GM23338 (cell line): ENCODE measurements at regions not wholly inside any gene's neighbourhood (a gene's known extent, or its start where the extent isn't known, plus 50 kb on each side); places are given as distances from the start of the nearest gene placed in this dataset.

Experiments
- ATAC-seq: fragments of 200-7000 bp; cut with Tn5 transposase; 3 replicates; pipeline ENCODE4 v1.9.1; 2020
- DNase-seq: peaks from one replicate; pipeline ENCODE4 v3.0.0-alpha.2; 2015; ENCODE audit warnings: low spot score
- H2AFZ ChIP-seq: fragments of 200-600 bp; sonication (generic); 2 replicates; pipeline ENCODE4 v1.8.0; 2016; ENCODE audit warnings: antibody characterized with exemption, mild to moderate bottlenecking, moderate library complexity
- H3F3A ChIP-seq: fragments of 200-600 bp; sonication (generic); replicated peaks from 2 replicates; pipeline ENCODE4 v1.8.0; 2017; ENCODE audit warnings: antibody characterized with exemption, mixed run types, low read depth
- H3K27ac ChIP-seq: fragments of 200-600 bp; sonication (generic); 2 replicates; pipeline ENCODE4 v1.6.1; 2016; ENCODE audit warnings: low read depth
- H3K27me3 ChIP-seq: fragments of 200-600 bp; sonication (generic); 2 replicates; pipeline ENCODE4 v1.8.0; 2016; ENCODE audit warnings: mild to moderate bottlenecking, mixed run types, moderate library complexity; ENCODE audit not compliant: insufficient read depth
- H3K36me3 ChIP-seq: fragments of 200-600 bp; sonication (generic); 2 replicates; pipeline ENCODE4 v1.8.0; 2016; ENCODE audit warnings: mild to moderate bottlenecking; ENCODE audit not compliant: insufficient read depth
- H3K4me1 ChIP-seq: fragments of 200-600 bp; sonication (generic); 2 replicates; pipeline ENCODE4 v1.8.0; 2016; ENCODE audit warnings: mild to moderate bottlenecking, moderate library complexity; ENCODE audit not compliant: insufficient read depth
- H3K4me2 ChIP-seq: fragments of 200-600 bp; sonication (generic); 2 replicates; pipeline ENCODE4 v1.7.1; 2017; ENCODE audit warnings: mixed run types
- H3K4me3 ChIP-seq: fragments of 200-600 bp; sonication (generic); 2 replicates; pipeline ENCODE4 v1.6.1; 2016; ENCODE audit warnings: mixed run types
- H3K79me2 ChIP-seq: fragments of 200-600 bp; sonication (generic); replicated peaks from 2 replicates; pipeline ENCODE4 v1.8.0; 2017; ENCODE audit warnings: mild to moderate bottlenecking; ENCODE audit not compliant: insufficient read depth
- H3K9me2 ChIP-seq: fragments of 200-600 bp; sonication (generic); 2 replicates; pipeline ENCODE4 v1.8.0; 2017; ENCODE audit not compliant: insufficient read depth
- H4K20me1 ChIP-seq: fragments of 200-600 bp; sonication (generic); replicated peaks from 2 replicates; pipeline ENCODE4 v1.8.0; 2017; ENCODE audit warnings: mild to moderate bottlenecking; ENCODE audit not compliant: insufficient read depth
- H3K27ac Mint-ChIP-seq: 2 replicates; pipeline ENCODE4 v1.8.0; 2020; ENCODE audit warnings: inconsistent platforms, mild to moderate bottlenecking, moderate library complexity, mixed read lengths
- H3K27me3 Mint-ChIP-seq: 3 replicates; pipeline ENCODE4 v1.8.0; 2022; ENCODE audit warnings: low read depth, mild to moderate bottlenecking, moderate library complexity, mixed read lengths, inconsistent platforms; ENCODE audit not compliant: insufficient read depth, poor library complexity
- H3K36me3 Mint-ChIP-seq: 3 replicates; pipeline ENCODE4 v1.8.0; 2021; ENCODE audit warnings: low read depth, mild to moderate bottlenecking, inconsistent platforms, moderate library complexity, mixed read lengths
- H3K4me1 Mint-ChIP-seq: 3 replicates; pipeline ENCODE4 v1.8.0; 2020; ENCODE audit warnings: mild to moderate bottlenecking, inconsistent platforms, mixed read lengths
- H3K4me3 Mint-ChIP-seq: 3 replicates; pipeline ENCODE4 v1.8.0; 2021; ENCODE audit warnings: moderate library complexity, mild to moderate bottlenecking, inconsistent platforms, mixed read lengths
- H3K9me3 Mint-ChIP-seq: 3 replicates; pipeline ENCODE4 v1.8.0; 2020; ENCODE audit warnings: moderate library complexity, mild to moderate bottlenecking, inconsistent platforms, mixed read lengths
- CREB1 ChIP-seq: fragments of 250-450 bp; sonication (Bioruptor Pico); IDR thresholded peaks from 2 replicates; pipeline ENCODE4 v1.5.0; 2020; ENCODE audit warnings: low read depth, mild to moderate bottlenecking, moderate library complexity
- EZH2phosphoT487 ChIP-seq: fragments of 200-600 bp; sonication (generic); IDR thresholded peaks from one replicate; pipeline ENCODE4 v1.8.1; 2018; ENCODE audit warnings: antibody characterized with exemption; ENCODE audit not compliant: unreplicated experiment
- POLR2AphosphoS5 ChIP-seq: IDR thresholded peaks from 2 replicates; pipeline ENCODE4 v1.6.1; 2016; ENCODE audit warnings: antibody characterized with exemption, low read depth
- REST ChIP-seq: IDR thresholded peaks from one replicate; pipeline ENCODE4 v1.6.1; 2018; ENCODE audit warnings: antibody characterized with exemption; ENCODE audit not compliant: unreplicated experiment
- STAT1 ChIP-seq: IDR thresholded peaks from one replicate; pipeline ENCODE4 v1.6.1; 2016; ENCODE audit warnings: antibody characterized with exemption; ENCODE audit not compliant: unreplicated experiment
- ZNF331 ChIP-seq: fragments of 250-450 bp; sonication (Bioruptor Pico); IDR thresholded peaks from 2 replicates; pipeline ENCODE4 v1.5.0; 2020; ENCODE audit warnings: low read depth, mild to moderate bottlenecking, moderate library complexity
- TF ChIP-seq, protein P1 (sequence below): IDR thresholded peaks from 2 replicates; pipeline ENCODE4 v1.6.1; 2016; ENCODE audit warnings: antibody characterized with exemption
- TF ChIP-seq, protein P2 (sequence below): fragments of 250-450 bp; sonication (Bioruptor Pico); IDR thresholded peaks from 2 replicates; pipeline ENCODE4 v1.5.0; 2020; ENCODE audit warnings: mild to moderate bottlenecking, moderate library complexity

DNA sequence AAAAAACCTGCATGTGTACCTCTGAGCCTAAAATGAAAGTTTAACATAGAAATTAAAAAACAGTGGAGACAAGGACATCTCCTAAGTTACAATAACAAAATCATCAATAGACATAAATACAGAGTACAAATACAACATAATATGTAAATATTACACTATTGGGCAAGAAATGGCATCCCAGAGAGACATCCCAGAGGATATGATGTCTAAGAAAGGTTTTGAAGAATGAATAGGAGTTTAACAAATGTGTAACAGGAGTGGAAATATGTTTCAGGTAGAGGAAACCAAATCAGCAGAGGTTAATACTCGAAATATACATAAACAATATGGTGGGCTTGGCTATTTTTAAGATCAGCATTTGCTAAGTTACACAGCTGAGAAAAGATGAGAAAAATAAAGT, 447.7 kb upstream of the MAF start:
- Mint-ChIP-seq H3K4me1 (peaks cover 4% of the 10 kb centered on the region; the same call in 2 of the 3 replicates), H3K36me3 (no peaks in the 10 kb centered on the region), H3K27ac (no peak overlapping the region), H3K9me3 (no peaks in the 10 kb centered on the region), H3K4me3 (no peak overlapping the region), H3K27me3 (no peaks in the 10 kb centered on the region)
- Histone ChIP-seq H3F3A (no peaks in the 10 kb centered on the region), H3K4me2 (no peak overlapping the region), H3K4me1 (no peaks in the 10 kb centered on the region), H3K9me2 (no peaks in the 10 kb centered on the region), H3K27ac (no peak overlapping the region), H3K4me3 (no peak overlapping the region), H3K79me2 (no peaks in the 10 kb centered on the region), H3K27me3 (no peaks in the 10 kb centered on the region), H3K36me3 (no peaks in the 10 kb centered on the region), H2AFZ (no peak overlapping the region), H4K20me1 (no peaks in the 10 kb centered on the region)
- TF ChIP-seq ZNF331 (CRISPR knock-in tag) = no peak
- no peak for TF ChIP-seq STAT1
- TF ChIP-seq REST = no peak
- TF ChIP-seq POLR2AphosphoS5 = no peak
- no peak for TF ChIP-seq CREB1 (CRISPR knock-in tag)
- TF ChIP-seq, protein P1, sequence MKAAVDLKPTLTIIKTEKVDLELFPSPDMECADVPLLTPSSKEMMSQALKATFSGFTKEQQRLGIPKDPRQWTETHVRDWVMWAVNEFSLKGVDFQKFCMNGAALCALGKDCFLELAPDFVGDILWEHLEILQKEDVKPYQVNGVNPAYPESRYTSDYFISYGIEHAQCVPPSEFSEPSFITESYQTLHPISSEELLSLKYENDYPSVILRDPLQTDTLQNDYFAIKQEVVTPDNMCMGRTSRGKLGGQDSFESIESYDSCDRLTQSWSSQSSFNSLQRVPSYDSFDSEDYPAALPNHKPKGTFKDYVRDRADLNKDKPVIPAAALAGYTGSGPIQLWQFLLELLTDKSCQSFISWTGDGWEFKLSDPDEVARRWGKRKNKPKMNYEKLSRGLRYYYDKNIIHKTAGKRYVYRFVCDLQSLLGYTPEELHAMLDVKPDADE = no peak
- TF ChIP-seq, protein P2, sequence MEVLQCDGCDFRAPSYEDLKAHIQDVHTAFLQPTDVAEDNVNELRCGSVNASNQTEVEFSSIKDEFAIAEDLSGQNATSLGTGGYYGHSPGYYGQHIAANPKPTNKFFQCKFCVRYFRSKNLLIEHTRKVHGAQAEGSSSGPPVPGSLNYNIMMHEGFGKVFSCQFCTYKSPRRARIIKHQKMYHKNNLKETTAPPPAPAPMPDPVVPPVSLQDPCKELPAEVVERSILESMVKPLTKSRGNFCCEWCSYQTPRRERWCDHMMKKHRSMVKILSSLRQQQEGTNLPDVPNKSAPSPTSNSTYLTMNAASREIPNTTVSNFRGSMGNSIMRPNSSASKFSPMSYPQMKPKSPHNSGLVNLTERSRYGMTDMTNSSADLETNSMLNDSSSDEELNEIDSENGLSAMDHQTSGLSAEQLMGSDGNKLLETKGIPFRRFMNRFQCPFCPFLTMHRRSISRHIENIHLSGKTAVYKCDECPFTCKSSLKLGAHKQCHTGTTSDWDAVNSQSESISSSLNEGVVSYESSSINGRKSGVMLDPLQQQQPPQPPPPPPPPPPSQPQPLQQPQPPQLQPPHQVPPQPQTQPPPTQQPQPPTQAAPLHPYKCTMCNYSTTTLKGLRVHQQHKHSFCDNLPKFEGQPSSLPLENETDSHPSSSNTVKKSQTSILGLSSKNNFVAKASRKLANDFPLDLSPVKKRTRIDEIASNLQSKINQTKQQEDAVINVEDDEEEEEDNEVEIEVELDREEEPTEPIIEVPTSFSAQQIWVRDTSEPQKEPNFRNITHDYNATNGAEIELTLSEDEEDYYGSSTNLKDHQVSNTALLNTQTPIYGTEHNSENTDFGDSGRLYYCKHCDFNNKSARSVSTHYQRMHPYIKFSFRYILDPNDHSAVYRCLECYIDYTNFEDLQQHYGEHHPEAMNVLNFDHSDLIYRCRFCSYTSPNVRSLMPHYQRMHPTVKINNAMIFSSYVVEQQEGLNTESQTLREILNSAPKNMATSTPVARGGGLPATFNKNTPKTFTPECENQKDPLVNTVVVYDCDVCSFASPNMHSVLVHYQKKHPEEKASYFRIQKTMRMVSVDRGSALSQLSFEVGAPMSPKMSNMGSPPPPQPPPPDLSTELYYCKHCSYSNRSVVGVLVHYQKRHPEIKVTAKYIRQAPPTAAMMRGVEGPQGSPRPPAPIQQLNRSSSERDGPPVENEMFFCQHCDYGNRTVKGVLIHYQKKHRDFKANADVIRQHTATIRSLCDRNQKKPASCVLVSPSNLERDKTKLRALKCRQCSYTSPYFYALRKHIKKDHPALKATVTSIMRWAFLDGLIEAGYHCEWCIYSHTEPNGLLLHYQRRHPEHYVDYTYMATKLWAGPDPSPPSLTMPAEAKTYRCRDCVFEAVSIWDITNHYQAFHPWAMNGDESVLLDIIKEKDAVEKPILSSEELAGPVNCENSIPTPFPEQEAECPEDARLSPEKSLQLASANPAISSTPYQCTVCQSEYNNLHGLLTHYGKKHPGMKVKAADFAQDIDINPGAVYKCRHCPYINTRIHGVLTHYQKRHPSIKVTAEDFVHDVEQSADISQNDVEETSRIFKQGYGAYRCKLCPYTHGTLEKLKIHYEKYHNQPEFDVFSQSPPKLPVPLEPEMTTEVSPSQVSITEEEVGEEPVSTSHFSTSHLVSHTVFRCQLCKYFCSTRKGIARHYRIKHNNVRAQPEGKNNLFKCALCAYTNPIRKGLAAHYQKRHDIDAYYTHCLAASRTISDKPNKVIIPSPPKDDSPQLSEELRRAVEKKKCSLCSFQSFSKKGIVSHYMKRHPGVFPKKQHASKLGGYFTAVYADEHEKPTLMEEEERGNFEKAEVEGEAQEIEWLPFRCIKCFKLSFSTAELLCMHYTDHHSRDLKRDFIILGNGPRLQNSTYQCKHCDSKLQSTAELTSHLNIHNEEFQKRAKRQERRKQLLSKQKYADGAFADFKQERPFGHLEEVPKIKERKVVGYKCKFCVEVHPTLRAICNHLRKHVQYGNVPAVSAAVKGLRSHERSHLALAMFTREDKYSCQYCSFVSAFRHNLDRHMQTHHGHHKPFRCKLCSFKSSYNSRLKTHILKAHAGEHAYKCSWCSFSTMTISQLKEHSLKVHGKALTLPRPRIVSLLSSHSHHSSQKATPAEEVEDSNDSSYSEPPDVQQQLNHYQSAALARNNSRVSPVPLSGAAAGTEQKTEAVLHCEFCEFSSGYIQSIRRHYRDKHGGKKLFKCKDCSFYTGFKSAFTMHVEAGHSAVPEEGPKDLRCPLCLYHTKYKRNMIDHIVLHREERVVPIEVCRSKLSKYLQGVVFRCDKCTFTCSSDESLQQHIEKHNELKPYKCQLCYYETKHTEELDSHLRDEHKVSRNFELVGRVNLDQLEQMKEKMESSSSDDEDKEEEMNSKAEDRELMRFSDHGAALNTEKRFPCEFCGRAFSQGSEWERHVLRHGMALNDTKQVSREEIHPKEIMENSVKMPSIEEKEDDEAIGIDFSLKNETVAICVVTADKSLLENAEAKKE (CRISPR knock-in tag) = no peak
- no peak for TF ChIP-seq EZH2phosphoT487
- DNase-seq (no peak), ATAC-seq (no peak)
